Activated B cell treated with CpG ODN at 0.5 μM for 24 hours (primary cell): ENCODE measurements at regions not wholly inside any gene's neighbourhood (a gene's known extent, or its start where the extent isn't known, plus 50 kb on each side); places are given as distances from the start of the nearest gene placed in this dataset.

Experiments
- ATAC-seq: fragments of 200-7000 bp; cut with Tn5 transposase; one replicate; pipeline ENCODE4 v1.10.0; 2021; ENCODE audit warnings: low read depth, mild to moderate bottlenecking, moderate library complexity
- CTCF ChIA-PET: fragments of 350-600 bp; sonication (Branson Sonifier 250); formaldehyde crosslinking; loops from one replicate; lab custom pipeline; 2021; ENCODE audit warnings: antibody characterized with exemption; lab: Charles Lee
- POLR2A ChIA-PET: fragments of 350-600 bp; sonication (Branson Sonifier 250); formaldehyde crosslinking; loops from one replicate; lab custom pipeline; 2021; ENCODE audit warnings: antibody characterized with exemption; lab: Charles Lee
- DNase-seq: peaks from one replicate; pipeline ENCODE4 v3.0.0; 2022
- H3K27ac Mint-ChIP-seq: one replicate; pipeline ENCODE4 v1.8.0; 2020; ENCODE audit warnings: mixed read lengths
- H3K27me3 Mint-ChIP-seq: one replicate; pipeline ENCODE4 v1.8.0; 2021; ENCODE audit warnings: mixed read lengths
- H3K36me3 Mint-ChIP-seq: one replicate; pipeline ENCODE4 v1.8.0; 2021; ENCODE audit warnings: low read depth, mixed read lengths
- H3K4me1 Mint-ChIP-seq: one replicate; pipeline ENCODE4 v1.8.0; 2021; ENCODE audit warnings: mixed read lengths
- H3K4me3 Mint-ChIP-seq: one replicate; pipeline ENCODE4 v1.8.0; 2020; ENCODE audit warnings: mild to moderate bottlenecking, mixed read lengths
- H3K9me3 Mint-ChIP-seq: one replicate; pipeline ENCODE4 v1.8.0; 2020; ENCODE audit warnings: mixed read lengths
- intact Hi-C: fragments of 100-400 bp; cut with micrococcal nuclease; formaldehyde crosslinking; loops from one replicate; pipeline ENCODE4 v1.15.1; 2024
- TF ChIP-seq, protein P1 (sequence below): fragments of 200-600 bp; IDR thresholded peaks from one replicate; pipeline ENCODE4 v1.8.0; 2022; ENCODE audit warnings: antibody characterized with exemption, mild to moderate bottlenecking

DNA sequence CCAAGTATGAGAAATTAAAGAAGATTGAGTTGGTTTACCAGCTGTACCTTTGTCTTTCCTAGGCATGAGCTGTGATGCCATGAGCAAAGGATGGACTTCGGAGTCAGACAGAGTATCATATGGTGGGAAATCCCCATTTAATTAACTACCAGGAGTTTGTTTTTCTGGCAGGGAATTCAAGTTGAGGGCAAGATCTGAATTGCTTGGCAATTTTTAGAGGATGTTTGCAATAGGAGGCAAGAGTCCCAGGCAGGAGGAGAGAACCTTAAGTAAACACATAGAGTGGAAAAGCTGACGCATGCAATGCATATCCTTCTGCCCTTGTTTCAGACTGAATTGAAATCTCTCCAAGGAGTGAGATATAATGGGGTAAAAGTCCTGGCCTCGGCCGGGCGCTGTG lies 569.7 kb upstream of the MDFIC2 start:
- Mint-ChIP-seq H3K27ac (no peak overlapping the region), H3K9me3 (peaks cover 23% of the 10 kb centered on the region), H3K27me3 (peaks cover 4% of the 10 kb centered on the region), H3K4me1 (no peaks in the 10 kb centered on the region), H3K4me3 (no peak overlapping the region), H3K36me3 (no peaks in the 10 kb centered on the region)
- DNase-seq, result no peak
- ATAC-seq, result no peak
- intact Hi-C loops, result no loop called here
- TF ChIP-seq, protein P1, sequence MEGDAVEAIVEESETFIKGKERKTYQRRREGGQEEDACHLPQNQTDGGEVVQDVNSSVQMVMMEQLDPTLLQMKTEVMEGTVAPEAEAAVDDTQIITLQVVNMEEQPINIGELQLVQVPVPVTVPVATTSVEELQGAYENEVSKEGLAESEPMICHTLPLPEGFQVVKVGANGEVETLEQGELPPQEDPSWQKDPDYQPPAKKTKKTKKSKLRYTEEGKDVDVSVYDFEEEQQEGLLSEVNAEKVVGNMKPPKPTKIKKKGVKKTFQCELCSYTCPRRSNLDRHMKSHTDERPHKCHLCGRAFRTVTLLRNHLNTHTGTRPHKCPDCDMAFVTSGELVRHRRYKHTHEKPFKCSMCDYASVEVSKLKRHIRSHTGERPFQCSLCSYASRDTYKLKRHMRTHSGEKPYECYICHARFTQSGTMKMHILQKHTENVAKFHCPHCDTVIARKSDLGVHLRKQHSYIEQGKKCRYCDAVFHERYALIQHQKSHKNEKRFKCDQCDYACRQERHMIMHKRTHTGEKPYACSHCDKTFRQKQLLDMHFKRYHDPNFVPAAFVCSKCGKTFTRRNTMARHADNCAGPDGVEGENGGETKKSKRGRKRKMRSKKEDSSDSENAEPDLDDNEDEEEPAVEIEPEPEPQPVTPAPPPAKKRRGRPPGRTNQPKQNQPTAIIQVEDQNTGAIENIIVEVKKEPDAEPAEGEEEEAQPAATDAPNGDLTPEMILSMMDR, result no peak
- ChIA-PET CTCF (no interaction called here), POLR2A (no interaction called here)

GRCh38 chr3:70880421-70880820 lies 568.0 kb upstream of the MDFIC2 start:
- POLR2A ChIA-PET, result no interaction called here
- CTCF ChIA-PET, result no interaction called here
- DNase-seq (no peak), ATAC-seq (no peak)
- intact Hi-C loops, result no loop called here
- Mint-ChIP-seq H3K4me1 (no peaks in the 10 kb centered on the region), H3K4me3 (no peak overlapping the region), H3K27me3 (peaks cover 4% of the 10 kb centered on the region), H3K27ac (no peak overlapping the region), H3K36me3 (no peaks in the 10 kb centered on the region), H3K9me3 (peaks cover 24% of the 10 kb centered on the region)
- TF ChIP-seq, protein P1, result no peak

- Mint-ChIP-seq H3K27me3 (peaks cover 9% of the 10 kb centered on the region), H3K4me3 (no peak overlapping the region), H3K36me3 (no peaks in the 10 kb centered on the region), H3K27ac (no peak overlapping the region), H3K9me3 (peaks cover 34% of the 10 kb centered on the region), H3K4me1 (no peaks in the 10 kb centered on the region)
- TF ChIP-seq, protein P1, result no peak
- DNase-seq (no peak), ATAC-seq (no peak)
- intact Hi-C loops, result no loop called here
- ChIA-PET POLR2A (no interaction called here), CTCF (no interaction called here)
These were observed 563.7 kb upstream of the MDFIC2 start for GRCh38 chr3:70876154-70876553.

- H3K27me3 Mint-ChIP-seq, result peaks cover 6% of the 10 kb centered on the region
- H3K9me3 Mint-ChIP-seq, result peaks cover 33% of the 10 kb centered on the region
- POLR2A ChIA-PET, result no interaction called here
- H3K4me1 Mint-ChIP-seq, result no peaks in the 10 kb centered on the region
- intact Hi-C loops, result no loop called here
- DNase-seq (no peak), ATAC-seq (no peak)
- TF ChIP-seq, protein P1, result no peak
- no peak overlapping the region for H3K4me3 Mint-ChIP-seq
- CTCF ChIA-PET, result no interaction called here
- H3K36me3 Mint-ChIP-seq, result no peaks in the 10 kb centered on the region
- H3K27ac Mint-ChIP-seq, result no peak overlapping the region
These were observed 561.8 kb upstream of the MDFIC2 start for GRCh38 chr3:70874196-70874595.

GRCh38 chr3:70873686-70874085 lies 561.2 kb upstream of the MDFIC2 start:
- intact Hi-C loops, result no loop called here
- Mint-ChIP-seq H3K9me3 (peaks cover 28% of the 10 kb centered on the region), H3K4me1 (no peaks in the 10 kb centered on the region), H3K36me3 (no peaks in the 10 kb centered on the region), H3K27me3 (peaks cover 6% of the 10 kb centered on the region), H3K27ac (no peak overlapping the region), H3K4me3 (no peak overlapping the region)
- ChIA-PET CTCF (no interaction called here), POLR2A (no interaction called here)
- no peak for ATAC-seq
- TF ChIP-seq, protein P1, result no peak
- DNase-seq, result no peak
